ENCODE measurements at regions not wholly inside any gene's neighbourhood (a gene's known extent, or its start where the extent isn't known, plus 50 kb on each side); places are given as distances from the start of the nearest gene placed in this dataset.
"Not testable (repeated sequence)": the region's sequence is repeated elsewhere in the genome, so short reads cannot be mapped to it uniquely, and the experiment has no call there.

- no peak for DNase-seq (ENCODE audit: low read depth)
- TF ChIP-seq CTCF (conservative IDR thresholded peaks at IDR 0.05; ENCODE audit: low read depth, low read length) = no peak
- H3K4me3 ChIP-seq (ENCODE audit: low read depth, low read length) = no peak overlapping the region
Observed at GRCh38 chr2:44051593-44052347, 56.0 kb upstream of the LRPPRC start.

- no peak for DNase-seq (ENCODE audit: low read depth)
- no peak for TF ChIP-seq CTCF (conservative IDR thresholded peaks at IDR 0.05; ENCODE audit: low read depth, low read length)
- H3K4me3 ChIP-seq (ENCODE audit: low read depth, low read length) = no peak overlapping the region
Observed at GRCh38 chr2:44052584-44052983, 56.8 kb upstream of the LRPPRC start.

- TF ChIP-seq CTCF (conservative IDR thresholded peaks at IDR 0.05; ENCODE audit: low read depth, low read length) = no peak
- no peak for DNase-seq (ENCODE audit: low read depth)
- H3K4me3 ChIP-seq (ENCODE audit: low read depth, low read length) = no peak overlapping the region
Observed at GRCh38 chr2:44053052-44053451, 57.3 kb upstream of the LRPPRC start.

GRCh38 chr2:44053456-44053855 lies 57.7 kb upstream of the LRPPRC start:
- DNase-seq (ENCODE audit: low read depth) = peak; percentile 37
- TF ChIP-seq CTCF (conservative IDR thresholded peaks at IDR 0.05; ENCODE audit: low read depth, low read length) = no peak
- no peak overlapping the region for H3K4me3 ChIP-seq (ENCODE audit: low read depth, low read length)

- no peak for TF ChIP-seq CTCF (conservative IDR thresholded peaks at IDR 0.05; ENCODE audit: low read depth, low read length)
- DNase-seq (ENCODE audit: low read depth) = no peak
- no peak overlapping the region for H3K4me3 ChIP-seq (ENCODE audit: low read depth, low read length)
Observed at GRCh38 chr2:44055229-44055628, 59.4 kb upstream of the LRPPRC start.

- DNase-seq (ENCODE audit: low read depth) = no peak
- TF ChIP-seq CTCF (conservative IDR thresholded peaks at IDR 0.05; ENCODE audit: low read depth, low read length) = no peak
- no peak overlapping the region for H3K4me3 ChIP-seq (ENCODE audit: low read depth, low read length)
Observed at GRCh38 chr2:44055664-44056063, 59.9 kb upstream of the LRPPRC start.

GRCh38 chr2:44056947-44057346 lies 61.2 kb upstream of the LRPPRC start:
- H3K4me3 ChIP-seq (ENCODE audit: low read depth, low read length) = no peak overlapping the region
- no peak for TF ChIP-seq CTCF (conservative IDR thresholded peaks at IDR 0.05; ENCODE audit: low read depth, low read length)
- no peak for DNase-seq (ENCODE audit: low read depth)

- H3K4me3 ChIP-seq (ENCODE audit: low read depth, low read length); DNase-seq (ENCODE audit: low read depth): not testable (repeated sequence)
Observed at GRCh38 chr2:44060286-44060685, 64.5 kb upstream of the LRPPRC start.
